Peyer's patch (tissue), 4 donors: ENCODE measurements at regions not wholly inside any gene's neighbourhood (a gene's known extent, or its start where the extent isn't known, plus 50 kb on each side); places are given as distances from the start of the nearest gene placed in this dataset.

ENCODE experiments used
- CTCF ChIP-seq, 6 experiments: fragments of 450-650 bp in 4 of 6; fragments of 200-600 bp in 2 of 6; sonication (generic) in 1 of 6; IDR thresholded peaks; one replicate each; pipeline ENCODE4 v1.5.1; 2017 to 2019; ENCODE audit warnings: antibody characterized with exemption in 6 of 6, mild to moderate bottlenecking in 3 of 6, moderate library complexity in 1 of 6
- POLR2A ChIP-seq, 2 donors: fragments of 450-650 bp; IDR thresholded peaks; one replicate each; pipeline ENCODE4 v1.5.1; 2017; ENCODE audit warnings: antibody characterized with exemption in 2 of 2, mild to moderate bottlenecking in 2 of 2, moderate library complexity in 2 of 2

DNA sequence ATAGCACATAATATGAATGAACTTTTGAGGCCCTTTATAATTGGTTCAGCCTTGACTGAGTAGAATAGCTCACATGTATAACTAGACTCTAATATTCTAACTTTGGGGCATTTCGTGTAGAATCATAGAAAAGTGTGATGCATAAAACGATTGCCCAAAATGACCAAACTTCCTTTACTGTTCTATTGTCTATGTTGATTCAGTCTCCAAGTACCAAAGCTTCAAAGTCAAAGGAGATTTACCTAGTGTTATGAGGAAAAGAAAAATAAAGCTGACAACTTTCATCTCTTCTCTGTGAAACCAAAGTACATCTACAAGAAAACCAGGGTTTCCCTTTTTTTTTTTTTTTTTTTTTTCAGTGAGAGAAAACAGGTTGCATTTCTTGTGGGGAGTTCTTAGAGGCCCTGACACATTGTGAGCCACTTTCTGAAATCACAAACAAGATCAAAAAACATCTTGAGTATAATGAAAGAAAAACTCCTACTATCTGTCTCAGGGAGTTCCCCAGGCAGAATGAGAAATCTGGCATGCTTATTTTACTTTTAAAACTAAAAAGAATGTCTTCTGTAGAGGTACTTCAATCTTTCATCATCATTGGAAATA, 183.4 kb downstream of the TNFSF18 start:
- TF ChIP-seq CTCF (IDR thresholded peaks at IDR 0.05) (no peak), POLR2A (IDR thresholded peaks at IDR 0.05) (no peak)
